HG02798 (cell line): ENCODE measurements at regions not wholly inside any gene's neighbourhood (a gene's known extent, or its start where the extent isn't known, plus 50 kb on each side); places are given as distances from the start of the nearest gene placed in this dataset.
"Not testable (repeated sequence)": the region's sequence is repeated elsewhere in the genome, so short reads cannot be mapped to it uniquely, and the experiment has no call there.

ENCODE experiments used
- ATAC-seq: cut with Tn5 transposase; IDR thresholded peaks from one replicate; pipeline ENCODE4 v1.9.1; 2021; ENCODE audit warnings: mild to moderate bottlenecking; ENCODE audit not compliant: unreplicated experiment, poor library complexity

GRCh38 chrX:38937400-38937799 lies 136.1 kb downstream of the MID1IP1 start:
- ATAC-seq: no peak

- no peak for ATAC-seq
Measured at GRCh38 chrX:38937926-38938325, 136.7 kb downstream of the MID1IP1 start.

- ATAC-seq: no peak
Measured at GRCh38 chrX:38939067-38939466, 137.8 kb downstream of the MID1IP1 start.

- ATAC-seq: no peak
Measured at GRCh38 chrX:38940547-38940946, 139.3 kb downstream of the MID1IP1 start.

GRCh38 chrX:38941675-38942074 lies 140.4 kb downstream of the MID1IP1 start:
- no peak for ATAC-seq

- no peak for ATAC-seq
Measured at GRCh38 chrX:38943120-38943519, 141.9 kb downstream of the MID1IP1 start.

GRCh38 chrX:38948046-38948445 lies 146.8 kb downstream of the MID1IP1 start:
- ATAC-seq: no peak

GRCh38 chrX:38954520-38954919 lies 153.3 kb downstream of the MID1IP1 start:
- no peak for ATAC-seq

- ATAC-seq: no peak
Measured at GRCh38 chrX:38959736-38960135, 158.5 kb downstream of the MID1IP1 start.

- ATAC-seq: no peak
Measured at GRCh38 chrX:38960137-38960536, 158.9 kb downstream of the MID1IP1 start.

GRCh38 chrX:38961936-38962335 lies 160.7 kb downstream of the MID1IP1 start:
- ATAC-seq: no peak

- not testable (repeated sequence) for ATAC-seq
Measured at GRCh38 chrX:38963244-38963643, 162.0 kb downstream of the MID1IP1 start.

GRCh38 chrX:38965888-38966287 lies 164.6 kb downstream of the MID1IP1 start:
- no peak for ATAC-seq

GRCh38 chrX:38968344-38969216 lies 167.3 kb downstream of the MID1IP1 start:
- no peak for ATAC-seq

- peak; percentile 90 for ATAC-seq
Measured at GRCh38 chrX:38970074-38970473, 168.8 kb downstream of the MID1IP1 start.

- no peak for ATAC-seq
Measured at GRCh38 chrX:38970845-38971244, 169.6 kb downstream of the MID1IP1 start.

GRCh38 chrX:38973322-38973721 lies 172.1 kb downstream of the MID1IP1 start:
- ATAC-seq: no peak

- ATAC-seq: no peak
Measured at GRCh38 chrX:38974542-38974941, 173.3 kb downstream of the MID1IP1 start.

GRCh38 chrX:38975368-38975942 lies 174.2 kb downstream of the MID1IP1 start:
- no peak for ATAC-seq

GRCh38 chrX:38982370-38982769 lies 181.1 kb downstream of the MID1IP1 start:
- no peak for ATAC-seq

GRCh38 chrX:38982843-38983242 lies 181.6 kb downstream of the MID1IP1 start:
- no peak for ATAC-seq

- ATAC-seq: no peak
Measured at GRCh38 chrX:38985375-38985774, 184.1 kb downstream of the MID1IP1 start.
